HL-60 (cell line): ENCODE measurements at regions not wholly inside any gene's neighbourhood (a gene's known extent, or its start where the extent isn't known, plus 50 kb on each side); places are given as distances from the start of the nearest gene placed in this dataset.

Experiments used
- DNase-seq, 2 experiments: peaks; one replicate each; pipeline ENCODE4 v3.0.0-alpha.2; 2010 to 2020; ENCODE audit warnings: low read depth in 1 of 2, low spot score in 1 of 2
- H3K27ac ChIP-seq: fragments of 250-450 bp; sonication (Bioruptor Pico); replicated peaks from 2 replicates; pipeline ENCODE4 v1.5.1; 2020; ENCODE audit warnings: mild to moderate bottlenecking, moderate library complexity
- H3K27me3 ChIP-seq: fragments of 250-450 bp; sonication (Bioruptor Pico); 2 replicates; pipeline ENCODE4 v1.5.1; 2021; ENCODE audit warnings: mild to moderate bottlenecking, moderate library complexity; ENCODE audit not compliant: insufficient read depth, poor library complexity, severe bottlenecking
- H3K4me3 ChIP-seq: replicated peaks from 2 replicates; pipeline ENCODE4 v1.5.1; 2011; ENCODE audit warnings: mild to moderate bottlenecking, control low read depth, low read length; ENCODE audit not compliant: insufficient read depth
- GABPA ChIP-seq: IDR thresholded peaks from 2 replicates; pipeline ENCODE4 v1.6.1; 2012; ENCODE audit warnings: low read depth
- POLR2AphosphoS5 ChIP-seq: IDR thresholded peaks from 2 replicates; pipeline ENCODE4 v1.6.1; 2012; ENCODE audit warnings: low read depth
- REST ChIP-seq: IDR thresholded peaks from 2 replicates; pipeline ENCODE4 v1.6.1; 2012; ENCODE audit warnings: low read depth; ENCODE audit not compliant: insufficient replicate concordance
- SPI1 ChIP-seq: IDR thresholded peaks from 2 replicates; pipeline ENCODE4 v1.6.1; 2012; ENCODE audit warnings: low read depth, mild to moderate bottlenecking, borderline replicate concordance
- TF ChIP-seq, protein P1 (sequence below): IDR thresholded peaks from one replicate; pipeline ENCODE4 v1.5.1; 2011; ENCODE audit warnings: low read length, control low read depth, inconsistent platforms; ENCODE audit not compliant: insufficient read depth

DNA sequence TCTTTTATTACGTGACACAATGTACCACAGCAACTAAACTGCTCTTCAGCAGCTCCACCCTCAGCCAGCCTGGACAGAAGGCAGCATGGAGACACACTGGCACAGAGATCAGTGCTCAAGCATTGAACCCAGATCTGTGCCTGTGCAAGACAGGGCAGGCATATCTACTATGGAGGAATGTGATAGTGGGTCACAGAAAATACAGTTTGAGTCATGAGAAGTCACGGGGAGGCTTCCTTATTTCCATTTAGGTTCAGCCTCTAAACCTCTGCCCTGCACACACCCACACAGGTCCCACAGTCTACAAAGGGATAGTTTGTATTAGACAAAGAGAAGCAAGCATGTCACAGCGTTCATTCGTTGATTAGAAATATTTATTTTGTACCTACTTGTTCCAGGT, 187.4 kb upstream of the AGR3 start:
- DNase-seq: no peak
- H3K27me3 ChIP-seq: no peaks in the 10 kb centered on the region
- no peak overlapping the region for H3K4me3 ChIP-seq
- TF ChIP-seq GABPA (no peak), SPI1 (no peak), POLR2AphosphoS5 (no peak), REST (no peak)
- TF ChIP-seq, protein P1, sequence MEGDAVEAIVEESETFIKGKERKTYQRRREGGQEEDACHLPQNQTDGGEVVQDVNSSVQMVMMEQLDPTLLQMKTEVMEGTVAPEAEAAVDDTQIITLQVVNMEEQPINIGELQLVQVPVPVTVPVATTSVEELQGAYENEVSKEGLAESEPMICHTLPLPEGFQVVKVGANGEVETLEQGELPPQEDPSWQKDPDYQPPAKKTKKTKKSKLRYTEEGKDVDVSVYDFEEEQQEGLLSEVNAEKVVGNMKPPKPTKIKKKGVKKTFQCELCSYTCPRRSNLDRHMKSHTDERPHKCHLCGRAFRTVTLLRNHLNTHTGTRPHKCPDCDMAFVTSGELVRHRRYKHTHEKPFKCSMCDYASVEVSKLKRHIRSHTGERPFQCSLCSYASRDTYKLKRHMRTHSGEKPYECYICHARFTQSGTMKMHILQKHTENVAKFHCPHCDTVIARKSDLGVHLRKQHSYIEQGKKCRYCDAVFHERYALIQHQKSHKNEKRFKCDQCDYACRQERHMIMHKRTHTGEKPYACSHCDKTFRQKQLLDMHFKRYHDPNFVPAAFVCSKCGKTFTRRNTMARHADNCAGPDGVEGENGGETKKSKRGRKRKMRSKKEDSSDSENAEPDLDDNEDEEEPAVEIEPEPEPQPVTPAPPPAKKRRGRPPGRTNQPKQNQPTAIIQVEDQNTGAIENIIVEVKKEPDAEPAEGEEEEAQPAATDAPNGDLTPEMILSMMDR: no peak
- H3K27ac ChIP-seq: no peak overlapping the region

GRCh38 chr7:17070231-17070708, 188.5 kb upstream of the AGR3 start:
- Histone ChIP-seq H3K27me3 (no peaks in the 10 kb centered on the region), H3K4me3 (no peak overlapping the region), H3K27ac (no peak overlapping the region)
- no peak for DNase-seq
- TF ChIP-seq POLR2AphosphoS5 (no peak), GABPA (no peak), SPI1 (no peak), REST (no peak)
- TF ChIP-seq, protein P1: no peak

DNA sequence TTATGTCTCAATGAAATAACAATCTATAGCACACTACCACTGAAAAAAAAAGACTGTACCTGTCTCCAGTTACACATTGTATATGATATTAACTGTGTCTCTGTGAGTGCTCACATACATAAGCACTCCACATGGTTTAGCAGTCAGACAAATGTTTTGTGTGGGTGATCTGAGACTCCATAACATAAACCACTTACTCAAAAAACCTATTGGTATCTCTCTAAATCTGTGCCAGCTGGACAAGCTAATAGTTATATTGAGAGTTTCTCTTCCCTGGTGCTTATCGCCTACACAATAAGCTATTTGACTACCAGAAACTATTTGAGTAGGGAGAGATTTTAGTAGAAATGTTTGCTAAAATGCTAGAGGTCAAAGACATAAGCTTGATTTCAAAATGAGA, 190.1 kb upstream of the AGR3 start:
- DNase-seq: no peak
- TF ChIP-seq REST (no peak), POLR2AphosphoS5 (no peak), GABPA (no peak), SPI1 (no peak)
- TF ChIP-seq, protein P1: no peak
- no peak overlapping the region for H3K4me3 ChIP-seq
- no peak overlapping the region for H3K27ac ChIP-seq
- no peaks in the 10 kb centered on the region for H3K27me3 ChIP-seq
